ENCODE measurements at regions not wholly inside any gene's neighbourhood (a gene's known extent, or its start where the extent isn't known, plus 50 kb on each side); places are given as distances from the start of the nearest gene placed in this dataset.

DNA sequence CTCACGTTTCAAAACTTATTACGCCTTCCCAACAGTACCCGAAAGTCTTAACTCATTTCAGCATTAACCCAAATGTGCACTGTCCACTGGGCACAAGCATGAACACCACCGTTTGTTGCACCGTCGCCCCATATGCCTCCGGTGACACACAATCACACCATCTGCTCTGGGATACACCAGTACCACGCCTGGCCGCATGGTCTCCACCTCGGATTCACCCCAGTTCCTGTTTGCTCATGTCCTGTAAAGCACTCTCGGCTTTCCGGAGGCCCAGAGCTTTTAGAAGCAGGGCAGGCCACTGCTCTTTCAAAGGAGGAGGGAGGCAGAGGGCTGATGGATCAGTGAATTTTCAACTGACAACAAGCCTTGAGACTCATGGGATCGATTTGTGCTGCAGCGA lies 1570.0 kb upstream of the DEFB115 start:
- Histone ChIP-seq H3K9me3 (ENCODE audit: control insufficient read depth, low read depth, low read length) (peaks cover 47% of the 10 kb centered on the region), H2BK5ac (ENCODE audit: insufficient read length, low read length) (no peak overlapping the region), H2BK12ac (ENCODE audit: insufficient read length, low read depth, low read length) (no peak overlapping the region), H3K79me2 (ENCODE audit: insufficient read depth, low read length) (no peaks in the 10 kb centered on the region), H3K23ac (ENCODE audit: insufficient read length, low read depth, low read length) (no peak overlapping the region), H3T11ph (ENCODE audit: low read length) (no peak overlapping the region), H3K4me1 (ENCODE audit: insufficient read depth, low read length) (no peaks in the 10 kb centered on the region), H3K56ac (ENCODE audit: insufficient read length, low read depth, low read length) (no peak overlapping the region), H3K4ac (ENCODE audit: low read depth, low read length) (no peak overlapping the region), H3K79me1 (ENCODE audit: insufficient read depth, low read depth, low read length, poor library complexity, severe bottlenecking) (no peaks in the 10 kb centered on the region), H2BK20ac (ENCODE audit: low read depth, low read length, poor library complexity, severe bottlenecking) (no peak overlapping the region), H3K18ac (ENCODE audit: insufficient read length, low read depth, low read length) (no peak overlapping the region), H3K9ac (ENCODE audit: extremely low read depth, insufficient read length, low read length) (no peak overlapping the region), H3K14ac (ENCODE audit: insufficient read depth, low read length) (no peak overlapping the region), H4K8ac (replicated peaks; ENCODE audit: insufficient read length, low read depth, low read length) (no peak overlapping the region), H3K27ac (ENCODE audit: insufficient read length, low read depth, low read length) (no peak overlapping the region), H4K91ac (ENCODE audit: insufficient read length, low read depth, low read length) (no peak overlapping the region), H4K20me1 (ENCODE audit: control insufficient read depth, insufficient read depth, insufficient read length) (no peaks in the 10 kb centered on the region), H2AK5ac (ENCODE audit: insufficient read length, low read length) (no peak overlapping the region), H4K5ac (ENCODE audit: insufficient read length, low read depth, low read length) (no peak overlapping the region), H3K27me3 (ENCODE audit: insufficient read depth, low read length) (no peaks in the 10 kb centered on the region), H2BK15ac (ENCODE audit: low read depth, low read length) (no peak overlapping the region), H2AFZ (ENCODE audit: low read length) (no peak overlapping the region), H3K4me2 (ENCODE audit: insufficient read depth, insufficient read length, low read length) (no peak overlapping the region), H2BK120ac (ENCODE audit: low read depth, low read length, poor library complexity, severe bottlenecking) (no peak overlapping the region), H3K23me2 (ENCODE audit: insufficient read length, low read depth, low read length, poor library complexity, severe bottlenecking) (no peaks in the 10 kb centered on the region)
- Mint-ChIP-seq H3K27me3 (ENCODE audit: low read depth) (no peaks in the 10 kb centered on the region; the same call in 1 of the 2 replicates), H3K4me1 (no peaks in the 10 kb centered on the region), H3K27ac (no peak overlapping the region), H3K36me3 (ENCODE audit: insufficient read depth in 1 of 3, low read depth in 3 of 3) (peaks cover 10 to 29% (median 16%) of the 10 kb centered on the region in 3 experiments), H3K9me3 (peaks cover 75 to 76% of the 10 kb centered on the region in 2 experiments), H3K4me3 (no peak overlapping the region)
- TF ChIP-seq, protein P1, sequence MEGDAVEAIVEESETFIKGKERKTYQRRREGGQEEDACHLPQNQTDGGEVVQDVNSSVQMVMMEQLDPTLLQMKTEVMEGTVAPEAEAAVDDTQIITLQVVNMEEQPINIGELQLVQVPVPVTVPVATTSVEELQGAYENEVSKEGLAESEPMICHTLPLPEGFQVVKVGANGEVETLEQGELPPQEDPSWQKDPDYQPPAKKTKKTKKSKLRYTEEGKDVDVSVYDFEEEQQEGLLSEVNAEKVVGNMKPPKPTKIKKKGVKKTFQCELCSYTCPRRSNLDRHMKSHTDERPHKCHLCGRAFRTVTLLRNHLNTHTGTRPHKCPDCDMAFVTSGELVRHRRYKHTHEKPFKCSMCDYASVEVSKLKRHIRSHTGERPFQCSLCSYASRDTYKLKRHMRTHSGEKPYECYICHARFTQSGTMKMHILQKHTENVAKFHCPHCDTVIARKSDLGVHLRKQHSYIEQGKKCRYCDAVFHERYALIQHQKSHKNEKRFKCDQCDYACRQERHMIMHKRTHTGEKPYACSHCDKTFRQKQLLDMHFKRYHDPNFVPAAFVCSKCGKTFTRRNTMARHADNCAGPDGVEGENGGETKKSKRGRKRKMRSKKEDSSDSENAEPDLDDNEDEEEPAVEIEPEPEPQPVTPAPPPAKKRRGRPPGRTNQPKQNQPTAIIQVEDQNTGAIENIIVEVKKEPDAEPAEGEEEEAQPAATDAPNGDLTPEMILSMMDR (conservative IDR thresholded peaks at IDR 0.05): no peak
- no CpG with 5 or more reads among the region's 14 CpGs for WGBS (ENCODE audit: extremely low coverage, insufficient read length, low lambda C conversion rate)
- DNase-seq: no peak

All from H9 (cell line).